Esophagus squamous epithelium (tissue), 4 donors: ENCODE measurements at regions not wholly inside any gene's neighbourhood (a gene's known extent, or its start where the extent isn't known, plus 50 kb on each side); places are given as distances from the start of the nearest gene placed in this dataset.

Experiments
- POLR2A ChIP-seq, 4 donors: fragments of 450-650 bp; IDR thresholded peaks; one replicate each; pipeline ENCODE4 v1.6.1; 2017; ENCODE audit warnings: antibody characterized with exemption in 4 of 4, mild to moderate bottlenecking in 4 of 4, moderate library complexity in 3 of 4
- TF ChIP-seq, protein P1 (sequence below), 6 experiments: fragments of 450-650 bp in 4 of 6; fragments of 200-600 bp in 2 of 6; sonication (generic) in 2 of 6; IDR thresholded peaks; one replicate each; pipeline ENCODE4 v1.5.1; 2016 to 2019; ENCODE audit warnings: antibody characterized with exemption in 6 of 6, mild to moderate bottlenecking in 4 of 6, moderate library complexity in 4 of 6

DNA sequence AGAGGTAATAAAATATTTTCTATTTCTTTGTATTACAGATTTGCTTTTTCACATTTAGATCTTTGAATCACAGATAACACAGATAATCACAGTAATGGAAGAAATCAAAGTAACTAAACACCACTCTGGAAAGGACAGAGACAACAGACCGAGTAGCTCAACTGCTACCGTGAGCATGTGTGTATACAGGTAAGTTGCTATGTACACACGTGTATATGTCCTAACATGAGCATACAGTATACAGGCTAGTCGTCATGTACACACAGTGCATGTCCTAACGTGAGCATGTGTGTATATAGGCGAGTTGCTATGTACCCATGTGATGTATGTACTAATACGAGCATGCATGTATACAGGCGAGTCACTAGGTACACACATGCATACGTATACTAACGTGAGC lies 379.0 kb downstream of the THBS2 start:
- TF ChIP-seq POLR2A (IDR thresholded peaks at IDR 0.05): no peak
- TF ChIP-seq, protein P1, sequence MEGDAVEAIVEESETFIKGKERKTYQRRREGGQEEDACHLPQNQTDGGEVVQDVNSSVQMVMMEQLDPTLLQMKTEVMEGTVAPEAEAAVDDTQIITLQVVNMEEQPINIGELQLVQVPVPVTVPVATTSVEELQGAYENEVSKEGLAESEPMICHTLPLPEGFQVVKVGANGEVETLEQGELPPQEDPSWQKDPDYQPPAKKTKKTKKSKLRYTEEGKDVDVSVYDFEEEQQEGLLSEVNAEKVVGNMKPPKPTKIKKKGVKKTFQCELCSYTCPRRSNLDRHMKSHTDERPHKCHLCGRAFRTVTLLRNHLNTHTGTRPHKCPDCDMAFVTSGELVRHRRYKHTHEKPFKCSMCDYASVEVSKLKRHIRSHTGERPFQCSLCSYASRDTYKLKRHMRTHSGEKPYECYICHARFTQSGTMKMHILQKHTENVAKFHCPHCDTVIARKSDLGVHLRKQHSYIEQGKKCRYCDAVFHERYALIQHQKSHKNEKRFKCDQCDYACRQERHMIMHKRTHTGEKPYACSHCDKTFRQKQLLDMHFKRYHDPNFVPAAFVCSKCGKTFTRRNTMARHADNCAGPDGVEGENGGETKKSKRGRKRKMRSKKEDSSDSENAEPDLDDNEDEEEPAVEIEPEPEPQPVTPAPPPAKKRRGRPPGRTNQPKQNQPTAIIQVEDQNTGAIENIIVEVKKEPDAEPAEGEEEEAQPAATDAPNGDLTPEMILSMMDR (IDR thresholded peaks at IDR 0.05): no peak
